Lower leg skin (tissue), 4 donors: ENCODE measurements at regions not wholly inside any gene's neighbourhood (a gene's known extent, or its start where the extent isn't known, plus 50 kb on each side); places are given as distances from the start of the nearest gene placed in this dataset.
"Not testable (repeated sequence)": the region's sequence is repeated elsewhere in the genome, so short reads cannot be mapped to it uniquely, and the experiment has no call there.

Experiments used
- DNase-seq, 2 donors: peaks; one replicate each; pipeline ENCODE4 v3.0.0-alpha.2; 2019; ENCODE audit warnings: low spot score in 2 of 2
- H3K4me3 ChIP-seq: fragments of 200-600 bp; sonication (generic); 2 replicates; pipeline ENCODE4 v1.5.1; 2017; ENCODE audit warnings: mild to moderate bottlenecking, low read depth; ENCODE audit not compliant: poor library complexity, severe bottlenecking
- POLR2A ChIP-seq, 2 donors: fragments of 450-650 bp; IDR thresholded peaks; one replicate each; pipeline ENCODE4 v1.6.1; 2016 to 2017; ENCODE audit warnings: antibody characterized with exemption in 2 of 2, mild to moderate bottlenecking in 1 of 2, moderate library complexity in 1 of 2
- WGBS, 2 donors: methylation state at CpG; one replicate each; pipeline ENCODE4 v1.1.5; 2018; 5-methylcytosine and 5-hydroxymethylcytosine counted together
- intact Hi-C: fragments of 100-400 bp; cut with DNase I; formaldehyde crosslinking; loops from one replicate; pipeline ENCODE4 v1.15.0; 2023; ENCODE audit warnings: low total_unique reads
- TF ChIP-seq, protein P1 (sequence below), 3 donors: fragments of 450-650 bp; IDR thresholded peaks; one replicate each; pipeline ENCODE4 v1.5.1; 2016; ENCODE audit warnings: antibody characterized with exemption in 3 of 3, mild to moderate bottlenecking in 3 of 3, moderate library complexity in 2 of 3

DNA sequence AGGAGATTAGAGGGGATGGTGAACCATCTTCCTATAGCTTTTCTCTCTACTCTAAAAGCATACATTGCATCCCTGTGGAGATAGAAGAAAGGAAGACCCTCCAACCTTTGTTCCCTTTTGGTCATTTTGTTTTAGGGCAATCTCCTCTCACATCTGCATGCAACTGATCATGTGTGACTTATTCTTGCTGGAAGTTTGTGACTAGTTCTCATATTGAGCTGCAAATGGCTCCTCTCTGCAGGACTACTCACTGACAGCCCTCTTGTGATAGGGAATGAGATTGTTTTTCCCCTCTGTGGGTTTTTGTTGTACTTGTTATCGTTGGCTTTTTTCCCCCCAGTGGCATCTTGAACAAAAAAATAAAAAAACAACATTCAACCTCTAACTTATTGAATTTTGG is 416.0 kb upstream of the CNTNAP5 start:
- WGBS, 2 donors: 31 to 36% methylated on average over 1 of the region's 1 CpG
- no peak for DNase-seq
- no peak overlapping the region for H3K4me3 ChIP-seq
- no peak for TF ChIP-seq POLR2A (IDR thresholded peaks at IDR 0.05)
- TF ChIP-seq, protein P1, sequence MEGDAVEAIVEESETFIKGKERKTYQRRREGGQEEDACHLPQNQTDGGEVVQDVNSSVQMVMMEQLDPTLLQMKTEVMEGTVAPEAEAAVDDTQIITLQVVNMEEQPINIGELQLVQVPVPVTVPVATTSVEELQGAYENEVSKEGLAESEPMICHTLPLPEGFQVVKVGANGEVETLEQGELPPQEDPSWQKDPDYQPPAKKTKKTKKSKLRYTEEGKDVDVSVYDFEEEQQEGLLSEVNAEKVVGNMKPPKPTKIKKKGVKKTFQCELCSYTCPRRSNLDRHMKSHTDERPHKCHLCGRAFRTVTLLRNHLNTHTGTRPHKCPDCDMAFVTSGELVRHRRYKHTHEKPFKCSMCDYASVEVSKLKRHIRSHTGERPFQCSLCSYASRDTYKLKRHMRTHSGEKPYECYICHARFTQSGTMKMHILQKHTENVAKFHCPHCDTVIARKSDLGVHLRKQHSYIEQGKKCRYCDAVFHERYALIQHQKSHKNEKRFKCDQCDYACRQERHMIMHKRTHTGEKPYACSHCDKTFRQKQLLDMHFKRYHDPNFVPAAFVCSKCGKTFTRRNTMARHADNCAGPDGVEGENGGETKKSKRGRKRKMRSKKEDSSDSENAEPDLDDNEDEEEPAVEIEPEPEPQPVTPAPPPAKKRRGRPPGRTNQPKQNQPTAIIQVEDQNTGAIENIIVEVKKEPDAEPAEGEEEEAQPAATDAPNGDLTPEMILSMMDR (IDR thresholded peaks at IDR 0.05): no peak
- intact Hi-C loops: no loop called here

DNA sequence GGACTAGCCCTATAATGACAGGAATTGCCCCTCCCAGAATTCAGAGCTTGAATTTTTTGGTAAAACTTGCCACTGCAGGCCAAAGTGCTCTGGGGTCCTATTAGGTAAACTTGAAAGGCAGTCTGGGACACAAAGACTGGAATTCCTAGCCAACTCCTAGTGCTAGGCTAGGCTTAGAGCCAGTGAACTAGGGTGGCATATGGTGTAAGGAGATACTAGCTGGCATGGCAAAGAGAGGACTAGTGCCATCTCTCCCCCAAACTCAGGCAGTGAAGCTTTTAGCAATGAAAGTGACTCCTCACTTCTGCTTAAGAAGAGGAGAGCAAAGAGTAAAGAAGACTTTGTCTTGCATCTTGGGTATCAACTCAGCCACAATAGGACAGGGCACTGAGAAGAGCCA is 410.5 kb upstream of the CNTNAP5 start:
- DNase-seq: no peak
- H3K4me3 ChIP-seq: no peak overlapping the region
- intact Hi-C loops: no loop called here
- no peak for TF ChIP-seq POLR2A (IDR thresholded peaks at IDR 0.05)
- TF ChIP-seq, protein P1 (IDR thresholded peaks at IDR 0.05): no peak

DNA sequence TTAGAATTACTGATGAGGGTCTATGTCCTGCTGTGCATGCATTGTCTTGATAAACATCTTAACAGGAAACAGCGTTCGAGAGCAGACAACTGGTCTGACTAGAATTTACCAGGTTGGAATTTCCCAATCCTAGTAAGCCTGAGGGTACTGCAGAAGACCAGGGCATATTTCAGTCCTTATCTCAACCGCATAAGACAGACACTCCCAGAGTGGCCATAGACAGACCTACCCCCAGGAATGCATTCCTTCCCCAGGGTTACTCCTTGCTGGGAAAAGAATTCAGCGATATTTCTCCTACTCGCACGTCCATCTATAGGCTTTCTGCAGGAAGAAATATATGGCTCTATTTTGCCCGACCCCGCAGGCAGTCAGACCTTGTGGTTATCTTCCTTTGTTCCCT is 406.4 kb upstream of the CNTNAP5 start:
- DNase-seq, intact Hi-C loops, H3K4me3 ChIP-seq: not testable (repeated sequence)
- WGBS, 2 donors: 70 to 80% methylated on average over 8 of the region's 8 CpGs

DNA sequence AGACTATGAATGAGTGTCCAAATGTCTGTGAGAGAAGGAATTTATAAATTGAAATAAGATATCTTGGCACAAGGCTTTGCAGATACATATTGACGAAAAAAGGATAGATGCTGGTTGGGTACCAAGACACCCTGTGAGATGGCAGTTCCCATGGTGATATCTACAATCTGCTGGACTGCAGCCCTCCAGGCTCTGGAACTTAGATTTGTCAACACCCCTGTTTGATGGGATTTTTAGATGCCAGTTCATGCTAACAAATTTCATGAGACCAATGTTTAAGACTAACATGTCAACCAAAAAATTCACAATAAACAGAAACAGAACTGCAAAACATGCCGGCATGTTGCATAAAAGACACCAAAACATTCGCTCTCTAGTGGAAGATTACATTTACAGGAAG is 400.3 kb upstream of the CNTNAP5 start:
- H3K4me3 ChIP-seq: no peak overlapping the region
- intact Hi-C loops: no loop called here
- DNase-seq: no peak
- TF ChIP-seq, protein P1 (IDR thresholded peaks at IDR 0.05): no peak
- TF ChIP-seq POLR2A (IDR thresholded peaks at IDR 0.05): no peak
- 95 to 97% methylated on average over 3 of the region's 3 CpGs for WGBS, 2 donors

DNA sequence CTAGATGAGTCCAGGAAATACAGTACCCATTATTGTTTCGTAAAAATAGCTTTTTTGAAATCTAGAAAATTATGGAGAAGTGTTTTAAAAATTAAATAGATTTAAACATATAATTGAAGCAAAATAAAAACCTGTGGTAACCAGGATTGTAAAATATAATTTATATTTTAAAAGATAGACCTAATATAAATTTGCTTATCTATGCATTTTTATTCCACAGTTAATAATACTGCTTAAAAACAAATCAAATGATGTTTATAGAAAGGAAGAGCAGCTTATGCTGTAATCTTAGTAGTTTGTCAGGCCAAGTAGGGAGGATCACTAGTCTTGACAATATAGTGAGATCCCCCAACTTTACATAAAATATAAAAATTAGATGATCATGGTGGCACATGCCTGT is 388.9 kb upstream of the CNTNAP5 start:
- DNase-seq: no peak
- TF ChIP-seq, protein P1 (IDR thresholded peaks at IDR 0.05): no peak
- H3K4me3 ChIP-seq: no peak overlapping the region
- intact Hi-C loops: no loop called here
- WGBS, 2 donors: 86 to 89% methylated on average over 1 of the region's 1 CpG

DNA sequence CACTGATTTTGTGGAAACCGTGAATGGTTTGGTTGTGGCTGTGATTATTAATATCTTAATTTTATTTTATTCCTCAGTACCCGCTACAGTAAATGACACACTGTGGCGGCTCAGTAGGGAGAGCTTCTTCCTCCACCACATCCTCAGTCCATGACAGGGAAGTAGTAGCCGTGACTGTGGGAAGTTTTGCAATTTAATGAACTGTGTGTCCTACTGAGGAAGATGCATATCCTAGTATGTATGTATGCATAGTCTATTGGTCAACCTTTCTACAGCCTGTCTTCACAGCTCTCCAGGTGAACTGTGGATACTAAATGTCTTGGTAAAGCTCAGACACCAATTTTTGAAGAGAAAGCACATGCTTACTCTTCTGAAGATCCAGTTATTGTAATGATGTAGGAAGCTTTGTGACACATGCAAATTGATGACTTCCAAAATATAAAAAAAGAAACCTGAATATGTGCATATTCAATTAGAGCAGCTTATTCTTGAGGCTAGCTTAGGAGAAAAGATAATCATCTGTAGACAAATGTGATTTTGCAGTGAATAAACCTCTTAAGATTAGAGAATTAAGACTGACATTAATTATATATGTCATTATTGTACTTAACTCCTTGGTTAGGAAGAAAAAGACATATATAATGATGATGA is 384.3 kb upstream of the CNTNAP5 start:
- WGBS, 2 donors: 94% methylated on average over 4 of the region's 4 CpGs
- no peak for TF ChIP-seq POLR2A (IDR thresholded peaks at IDR 0.05)
- TF ChIP-seq, protein P1 (IDR thresholded peaks at IDR 0.05): no peak
- intact Hi-C loops: no loop called here
- DNase-seq: no peak
- no peak overlapping the region for H3K4me3 ChIP-seq
